Posterior cingulate gyrus (tissue), 11 donors: ENCODE measurements at regions not wholly inside any gene's neighbourhood (a gene's known extent, or its start where the extent isn't known, plus 50 kb on each side); places are given as distances from the start of the nearest gene placed in this dataset.
"Not testable (repeated sequence)": the region's sequence is repeated elsewhere in the genome, so short reads cannot be mapped to it uniquely, and the experiment has no call there.

ENCODE experiments used
- DNase-seq, 10 donors: peaks; one replicate each; pipeline versions ENCODE4 v3.0.0 to v3.0.0-alpha.2; 2020 to 2021; ENCODE audit warnings: mixed read lengths in 3 of 10
- intact Hi-C: fragments of 100-400 bp; cut with DNase I; formaldehyde crosslinking; loops from one replicate; pipeline ENCODE4 v1.15.1; 2023

DNA sequence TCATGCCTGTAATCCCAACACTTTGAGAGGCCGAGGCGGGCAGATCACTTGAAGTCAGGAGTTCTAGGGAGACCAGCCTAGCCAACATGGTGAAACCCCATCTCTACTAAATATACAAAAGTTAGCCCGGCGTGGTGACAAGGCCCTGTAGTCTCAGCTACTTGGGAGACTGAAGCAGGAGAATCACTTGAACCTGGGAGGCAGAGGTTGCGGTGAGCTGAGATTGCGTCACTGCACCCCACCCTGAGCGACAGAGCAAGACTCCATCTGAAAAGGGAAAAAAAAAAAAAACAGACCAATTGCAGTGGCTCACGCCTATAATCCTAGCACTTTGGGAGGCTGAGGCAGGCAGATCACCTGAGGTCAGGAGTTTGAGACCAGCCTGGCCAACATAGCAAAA lies 90.4 kb downstream of the TEX51 start:
- intact Hi-C loops: not testable (repeated sequence)

DNA sequence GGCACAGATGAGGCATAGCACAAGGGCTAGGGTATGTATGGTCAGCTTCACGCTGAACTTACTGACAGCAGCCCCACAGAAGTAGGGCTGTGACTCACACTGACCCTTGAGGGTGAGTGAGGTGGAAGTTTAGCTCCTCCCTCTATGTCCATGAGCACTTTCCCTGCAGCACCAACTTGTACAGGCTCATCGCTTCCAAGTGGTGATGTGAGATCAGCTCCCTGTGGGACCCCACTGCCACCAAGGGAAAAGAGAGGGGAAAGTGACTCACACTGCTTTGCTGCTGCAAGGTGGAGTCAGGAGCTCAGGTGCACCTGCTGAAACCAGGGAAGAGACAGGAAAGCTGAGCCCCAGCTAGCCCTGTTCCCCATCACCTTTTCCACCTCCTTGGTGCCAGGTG lies 91.5 kb downstream of the TEX51 start:
- intact Hi-C loops: no loop called here
- DNase-seq: no peak

More for the DNA sequence above, 90.4 kb downstream of the TEX51 start:
- DNase-seq: not testable (repeated sequence)

DNA sequence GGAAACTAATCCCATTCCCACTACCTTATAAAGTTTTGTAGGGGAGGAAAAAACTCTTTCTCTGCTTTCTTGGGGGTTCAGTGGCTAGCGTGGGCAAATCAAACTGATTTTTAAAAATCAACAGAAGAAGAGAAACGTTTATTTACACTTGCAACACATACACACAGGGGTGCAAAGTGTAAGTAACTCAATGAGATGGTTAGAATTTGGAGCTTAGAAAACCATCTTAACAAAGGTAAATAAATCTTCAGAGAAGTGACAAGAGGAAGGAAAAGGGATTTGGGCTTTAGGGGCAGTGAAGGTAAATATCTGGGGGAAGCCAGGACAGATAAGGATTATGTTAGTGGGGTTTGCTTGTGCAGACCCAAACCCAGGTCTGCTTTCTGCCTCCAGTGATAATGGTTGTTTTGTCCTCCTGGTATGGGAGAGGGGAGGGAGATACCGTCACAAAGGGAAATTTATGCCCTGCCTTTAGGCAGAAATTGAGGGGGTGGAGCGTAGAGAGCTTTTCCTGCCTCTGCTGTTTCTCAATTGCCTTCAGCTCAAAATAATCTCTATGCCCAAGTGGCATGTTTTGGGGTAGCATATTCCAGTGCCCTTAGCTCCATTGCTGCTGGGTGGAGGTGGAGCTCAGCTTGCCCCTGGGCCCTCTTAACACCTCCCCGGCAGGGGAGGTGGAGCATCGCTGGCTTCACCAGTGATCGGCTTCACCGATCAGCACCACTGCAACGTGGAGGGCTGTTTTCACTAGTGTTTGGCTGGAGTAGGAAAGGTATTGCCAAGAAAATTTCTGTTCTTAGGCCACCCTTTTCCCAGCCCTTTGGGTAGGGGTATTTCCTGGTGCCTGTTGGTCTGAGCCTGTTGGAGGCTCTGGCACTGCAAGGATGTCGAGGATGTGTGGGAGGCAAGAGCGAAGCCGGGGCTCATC lies 92.2 kb downstream of the TEX51 start:
- no peak for DNase-seq
- intact Hi-C loops: no loop called here

DNA sequence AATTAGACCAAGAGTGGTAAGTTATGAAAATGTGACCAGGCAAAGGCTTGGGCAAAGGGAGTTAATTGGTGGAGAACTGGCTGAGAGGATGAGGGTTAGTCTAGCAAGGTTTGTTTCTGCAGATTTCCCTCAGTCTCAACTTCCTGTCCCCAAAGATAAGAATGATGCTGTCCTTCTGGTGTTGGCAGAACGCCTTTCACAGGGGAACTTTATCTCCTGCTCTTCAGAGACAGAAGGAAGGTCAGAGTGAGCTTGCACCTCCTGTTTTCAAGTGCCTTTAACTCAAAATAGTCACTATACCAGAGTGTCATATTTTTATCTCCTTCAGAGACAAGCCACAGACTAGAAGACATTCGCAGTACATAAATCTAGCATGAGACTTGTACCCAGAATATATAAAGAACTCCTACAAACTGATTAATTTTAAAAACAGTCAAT lies 95.7 kb downstream of the TEX51 start:
- intact Hi-C loops: no loop called here
- DNase-seq: no peak

DNA sequence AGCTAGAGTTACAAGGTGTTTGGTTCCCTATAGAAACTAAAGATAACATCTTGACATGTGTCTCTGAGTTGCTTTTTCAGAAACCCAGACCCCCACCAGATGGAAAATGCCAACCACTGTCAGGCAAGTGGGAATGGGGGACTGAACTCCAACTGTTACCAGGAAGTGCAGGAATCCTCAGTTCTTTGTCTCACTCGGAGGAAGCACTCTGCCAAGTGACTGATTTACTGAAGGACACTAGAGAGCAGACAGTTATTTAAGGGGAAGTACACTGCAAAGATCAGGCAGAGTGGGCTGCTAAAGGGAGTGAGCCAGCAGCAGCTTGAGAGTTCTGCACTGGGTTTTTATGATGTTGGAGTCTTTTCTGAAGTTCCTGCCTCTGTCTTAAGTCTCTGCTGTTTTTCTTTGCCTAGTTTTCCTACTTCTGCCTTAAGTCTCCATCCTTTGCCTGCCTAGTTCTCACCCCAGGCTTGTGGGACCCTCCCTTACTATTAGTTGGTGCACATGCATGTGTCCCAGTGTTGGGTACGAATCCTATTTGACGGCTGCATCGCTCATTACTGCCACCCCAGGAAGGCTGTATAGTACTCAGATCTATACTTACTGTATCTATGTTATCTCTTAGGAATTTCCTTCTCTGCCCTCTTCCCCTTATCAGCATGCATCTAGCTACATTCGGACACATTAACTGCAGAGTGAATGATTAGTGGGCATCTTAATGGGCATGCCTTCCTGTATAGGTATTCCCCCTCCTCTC lies 97.1 kb downstream of the TEX51 start:
- peak in 1 of 10 donors; percentile 24 for DNase-seq
- intact Hi-C loops: no loop called here

DNA sequence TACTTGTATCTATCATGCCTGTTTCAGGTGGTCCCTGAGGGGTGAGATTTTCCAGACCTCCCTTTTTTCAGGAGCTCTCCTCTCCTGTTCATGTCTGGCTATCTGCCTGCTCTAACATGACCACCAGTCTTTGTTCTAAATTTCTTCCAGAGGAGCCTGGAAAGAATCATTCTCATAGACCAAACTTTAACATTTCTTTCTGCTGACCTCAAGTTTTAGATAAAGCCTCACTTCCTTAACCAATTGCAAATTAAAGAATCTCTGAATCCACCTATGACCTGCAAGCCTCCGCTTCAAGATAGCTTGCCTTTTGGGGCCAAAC lies 97.6 kb downstream of the TEX51 start:
- intact Hi-C loops: no loop called here

More for the DNA sequence above, 97.6 kb downstream of the TEX51 start:
- DNase-seq: no peak
